Trophoblast cell (in vitro differentiated cells and primary cell): ENCODE measurements at regions not wholly inside any gene's neighbourhood (a gene's known extent, or its start where the extent isn't known, plus 50 kb on each side); places are given as distances from the start of the nearest gene placed in this dataset.

Experiments used
- DNase-seq, 2 donors: peaks; one replicate each; pipeline ENCODE4 v3.0.0-alpha.2; 2016
- H2AFZ ChIP-seq: 2 replicates; pipeline ENCODE4 v1.6.1; 2013; ENCODE audit warnings: low read length, moderate library complexity, mild to moderate bottlenecking; ENCODE audit not compliant: insufficient read depth, poor library complexity
- H2AK5ac ChIP-seq: 2 replicates; pipeline ENCODE4 v1.6.1; 2013; ENCODE audit warnings: mild to moderate bottlenecking, low read length
- H2BK120ac ChIP-seq: 2 replicates; pipeline ENCODE4 v1.6.1; 2013; ENCODE audit warnings: low read length, mild to moderate bottlenecking, moderate library complexity; ENCODE audit not compliant: insufficient read depth, poor library complexity
- H2BK12ac ChIP-seq: 2 replicates; pipeline ENCODE4 v1.6.1; 2013; ENCODE audit warnings: mild to moderate bottlenecking, low read length, moderate library complexity
- H2BK5ac ChIP-seq: 2 replicates; pipeline ENCODE4 v1.6.1; 2013; ENCODE audit warnings: low read length, low read depth, moderate library complexity, mild to moderate bottlenecking; ENCODE audit not compliant: poor library complexity
- H3K14ac ChIP-seq: 2 replicates; pipeline ENCODE4 v1.6.1; 2013; ENCODE audit warnings: mild to moderate bottlenecking, low read length
- H3K18ac ChIP-seq: 2 replicates; pipeline ENCODE4 v1.6.1; 2013; ENCODE audit warnings: mild to moderate bottlenecking, low read length
- H3K23ac ChIP-seq: 2 replicates; pipeline ENCODE4 v1.6.1; 2013; ENCODE audit warnings: low read length
- H3K27ac ChIP-seq: 2 replicates; pipeline ENCODE4 v1.5.1; 2013; ENCODE audit warnings: low read depth, mild to moderate bottlenecking, inconsistent platforms, low read length, moderate library complexity
- H3K27me3 ChIP-seq: 2 replicates; pipeline ENCODE4 v1.6.1; 2013; ENCODE audit warnings: inconsistent platforms, mild to moderate bottlenecking, low read length, moderate library complexity; ENCODE audit not compliant: insufficient read depth
- H3K36me3 ChIP-seq, 2 experiments: 1 replicate in 1 of 2; 2 replicates in 1 of 2; pipeline ENCODE4 v1.6.1; 2013; ENCODE audit warnings: low read length in 2 of 2, mild to moderate bottlenecking in 2 of 2, moderate library complexity in 1 of 2; ENCODE audit not compliant: insufficient read depth in 2 of 2, control insufficient read depth in 1 of 2
- H3K4ac ChIP-seq: 2 replicates; pipeline ENCODE4 v1.6.1; 2013; ENCODE audit warnings: low read depth, mild to moderate bottlenecking, low read length, moderate library complexity
- H3K4me1 ChIP-seq, 2 experiments: 1 replicate in 1 of 2; 2 replicates in 1 of 2; pipeline ENCODE4 v1.6.1; 2013; ENCODE audit warnings: low read length in 2 of 2, mild to moderate bottlenecking in 2 of 2, moderate library complexity in 1 of 2; ENCODE audit not compliant: insufficient read depth in 2 of 2, control insufficient read depth in 1 of 2
- H3K4me2 ChIP-seq: 2 replicates; pipeline ENCODE4 v1.6.1; 2013; ENCODE audit warnings: inconsistent platforms, mild to moderate bottlenecking, low read length, moderate library complexity
- H3K4me3 ChIP-seq: 2 replicates; pipeline ENCODE4 v1.5.1; 2013; ENCODE audit warnings: mild to moderate bottlenecking, low read depth, low read length, inconsistent platforms
- H3K79me1 ChIP-seq: one replicate; pipeline ENCODE4 v1.6.1; 2013; ENCODE audit warnings: low read length
- H3K79me2 ChIP-seq: 2 replicates; pipeline ENCODE4 v1.6.1; 2013; ENCODE audit warnings: low read length, mild to moderate bottlenecking; ENCODE audit not compliant: control insufficient read depth, insufficient read depth, poor library complexity
- H3K9ac ChIP-seq: 2 replicates; pipeline ENCODE4 v1.6.1; 2013; ENCODE audit warnings: mild to moderate bottlenecking, low read length
- H3K9me3 ChIP-seq: 2 replicates; pipeline ENCODE4 v1.6.1; 2013; ENCODE audit warnings: low read depth, mild to moderate bottlenecking, control low read depth, inconsistent platforms, low read length; ENCODE audit not compliant: insufficient read depth
- H4K12ac ChIP-seq: 2 replicates; pipeline ENCODE4 v1.6.1; 2013; ENCODE audit warnings: low read depth, mild to moderate bottlenecking, low read length, moderate library complexity
- H4K8ac ChIP-seq: 2 replicates; pipeline ENCODE4 v1.6.1; 2013; ENCODE audit warnings: low read depth, mild to moderate bottlenecking, low read length, moderate library complexity
- H4K91ac ChIP-seq: one replicate; pipeline ENCODE4 v1.6.1; 2013; ENCODE audit warnings: low read depth, mild to moderate bottlenecking, low read length, moderate library complexity
- WGBS: extraction: QIAGEN DNeasy Blood & Tissue Kit; methylation state at CpG from one replicate; pipeline ENCODE4 v1.1.7; 2013; ENCODE audit warnings: missing lambda C conversion rate; ENCODE audit not compliant: insufficient read length, insufficient coverage; ENCODE audit errors: extremely low coverage; 5-methylcytosine and 5-hydroxymethylcytosine counted together

GRCh38 chr16:82389956-82390650 is 220.1 kb upstream of the MPHOSPH6 start:
- no peak overlapping the region for H3K4ac ChIP-seq
- no peak overlapping the region for H4K91ac ChIP-seq
- H3K27me3 ChIP-seq: no peaks in the 10 kb centered on the region
- no peak overlapping the region for H3K23ac ChIP-seq
- no peaks in the 10 kb centered on the region for H3K9me3 ChIP-seq
- no peak overlapping the region for H2AFZ ChIP-seq
- H2AK5ac ChIP-seq: no peak overlapping the region
- H3K14ac ChIP-seq: no peak overlapping the region
- H4K8ac ChIP-seq: no peak overlapping the region
- no peaks in the 10 kb centered on the region for H3K79me1 ChIP-seq
- H3K18ac ChIP-seq: no peak overlapping the region
- H3K79me2 ChIP-seq: no peaks in the 10 kb centered on the region
- no peak overlapping the region for H3K27ac ChIP-seq
- WGBS: no CpG with 5 or more reads among the region's 7 CpGs
- no peaks in the 10 kb centered on the region for H3K4me1 ChIP-seq
- H2BK5ac ChIP-seq: no peak overlapping the region
- no peak overlapping the region for H3K9ac ChIP-seq
- H4K12ac ChIP-seq: no peak overlapping the region
- H2BK12ac ChIP-seq: no peak overlapping the region
- DNase-seq: no peak
- no peak overlapping the region for H2BK120ac ChIP-seq
- no peak overlapping the region for H3K4me3 ChIP-seq
- no peak overlapping the region for H3K4me2 ChIP-seq
- no peaks in the 10 kb centered on the region for H3K36me3 ChIP-seq

GRCh38 chr16:82386761-82387160 is 216.7 kb upstream of the MPHOSPH6 start:
- Histone ChIP-seq H3K23ac (no peak overlapping the region), H3K4me3 (no peak overlapping the region), H2BK120ac (no peak overlapping the region), H3K18ac (no peak overlapping the region), H3K36me3 (no peaks in the 10 kb centered on the region), H3K79me1 (no peaks in the 10 kb centered on the region), H3K9me3 (no peaks in the 10 kb centered on the region), H3K27ac (no peak overlapping the region), H3K79me2 (no peaks in the 10 kb centered on the region), H4K91ac (no peak overlapping the region), H2BK12ac (no peak overlapping the region), H3K4me1 (no peaks in the 10 kb centered on the region), H3K14ac (no peak overlapping the region), H2AK5ac (no peak overlapping the region), H4K12ac (no peak overlapping the region), H3K9ac (no peak overlapping the region), H3K4me2 (no peak overlapping the region), H2BK5ac (no peak overlapping the region), H3K4ac (no peak overlapping the region), H2AFZ (no peak overlapping the region), H3K27me3 (no peaks in the 10 kb centered on the region), H4K8ac (no peak overlapping the region)
- no CpG with 5 or more reads among the region's 1 CpG for WGBS
- no peak for DNase-seq

GRCh38 chr16:82384949-82385348 is 214.9 kb upstream of the MPHOSPH6 start:
- Histone ChIP-seq H2BK5ac (no peak overlapping the region), H3K27me3 (no peaks in the 10 kb centered on the region), H3K9me3 (no peaks in the 10 kb centered on the region), H3K4me3 (no peak overlapping the region), H2AFZ (no peak overlapping the region), H3K4ac (no peak overlapping the region), H3K79me1 (no peaks in the 10 kb centered on the region), H3K36me3 (no peaks in the 10 kb centered on the region), H3K27ac (no peak overlapping the region), H3K14ac (no peak overlapping the region), H2AK5ac (no peak overlapping the region), H3K23ac (no peak overlapping the region), H3K79me2 (no peaks in the 10 kb centered on the region), H4K8ac (no peak overlapping the region), H3K9ac (no peak overlapping the region), H3K4me1 (no peaks in the 10 kb centered on the region), H4K91ac (no peak overlapping the region), H2BK12ac (no peak overlapping the region), H2BK120ac (no peak overlapping the region), H3K4me2 (no peak overlapping the region), H4K12ac (no peak overlapping the region), H3K18ac (no peak overlapping the region)
- WGBS: no CpG with 5 or more reads among the region's 4 CpGs
- DNase-seq: no peak

- no peak overlapping the region for H4K91ac ChIP-seq
- DNase-seq: no peak
- no peak overlapping the region for H3K4me3 ChIP-seq
- H3K9ac ChIP-seq: no peak overlapping the region
- no peaks in the 10 kb centered on the region for H3K36me3 ChIP-seq
- H2BK5ac ChIP-seq: no peak overlapping the region
- no peaks in the 10 kb centered on the region for H3K9me3 ChIP-seq
- no peak overlapping the region for H3K18ac ChIP-seq
- H4K12ac ChIP-seq: no peak overlapping the region
- no peak overlapping the region for H2AK5ac ChIP-seq
- H3K14ac ChIP-seq: no peak overlapping the region
- no peaks in the 10 kb centered on the region for H3K4me1 ChIP-seq
- WGBS: no CpG with 5 or more reads among the region's 4 CpGs
- no peak overlapping the region for H3K4ac ChIP-seq
- H2BK120ac ChIP-seq: no peak overlapping the region
- no peak overlapping the region for H4K8ac ChIP-seq
- no peak overlapping the region for H3K23ac ChIP-seq
- H3K4me2 ChIP-seq: no peak overlapping the region
- H2AFZ ChIP-seq: no peak overlapping the region
- H3K79me1 ChIP-seq: no peaks in the 10 kb centered on the region
- H3K27me3 ChIP-seq: no peaks in the 10 kb centered on the region
- H2BK12ac ChIP-seq: no peak overlapping the region
- no peak overlapping the region for H3K27ac ChIP-seq
- H3K79me2 ChIP-seq: no peaks in the 10 kb centered on the region
Measured at GRCh38 chr16:82384017-82384416, 214.0 kb upstream of the MPHOSPH6 start.
